ENCODE measurements at regions not wholly inside any gene's neighbourhood (a gene's known extent, or its start where the extent isn't known, plus 50 kb on each side); places are given as distances from the start of the nearest gene placed in this dataset.
A peak's percentile ranks its signal among the peaks of the same experiment; 100 is the strongest.
"Not testable (repeated sequence)": the region's sequence is repeated elsewhere in the genome, so short reads cannot be mapped to it uniquely, and the experiment has no call there.

DNA sequence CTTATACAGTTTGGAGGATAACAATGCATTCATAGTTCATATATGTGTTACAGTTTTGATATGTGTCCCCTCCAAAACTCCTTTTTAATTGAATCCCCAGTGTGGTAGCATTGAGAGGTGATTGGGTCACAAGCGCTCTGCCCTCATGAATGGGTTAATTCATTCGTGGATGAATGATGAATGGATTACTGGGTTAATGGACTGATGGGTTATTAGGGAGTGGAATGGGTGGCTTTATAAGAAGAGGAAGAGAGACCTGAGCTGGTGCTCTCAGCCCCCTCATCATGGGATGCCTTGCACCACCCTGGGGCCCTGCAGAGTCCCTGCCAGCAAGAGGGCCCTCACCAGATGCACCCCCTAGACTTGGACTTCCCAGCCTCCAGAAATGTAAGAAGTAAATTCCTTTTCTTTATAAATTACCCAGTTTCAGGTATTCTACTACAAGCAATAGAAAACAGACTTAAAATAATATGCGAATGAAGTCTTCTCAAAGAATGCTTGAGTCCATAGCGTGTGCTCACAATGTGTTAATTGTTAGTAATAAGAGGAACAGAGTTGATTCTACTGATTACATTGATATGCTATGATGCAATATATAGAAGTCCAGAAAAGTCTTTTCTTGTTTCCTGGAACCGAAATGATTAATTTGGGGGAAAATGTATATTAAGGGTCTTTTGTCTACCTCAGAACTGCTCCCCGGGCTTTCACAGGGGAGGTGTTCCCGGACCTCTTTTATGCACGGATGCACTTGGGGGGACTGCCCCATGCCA is 190.2 kb downstream of the ERCC6L2 start:
- WGBS (ENCODE audit: insufficient coverage, low lambda C conversion rate) = 90% methylated on average over 2 of the region's 8 CpGs
- Histone ChIP-seq H3K27me3 (ENCODE audit: control insufficient read depth, insufficient read depth, low read length) (no peaks in the 10 kb centered on the region), H3K4me3 (ENCODE audit: low read length) (no peak overlapping the region), H3K9me3 (ENCODE audit: control insufficient read depth, low read depth, low read length) (no peaks in the 10 kb centered on the region), H3K36me3 (ENCODE audit: control insufficient read depth, insufficient read depth, low read length) (no peaks in the 10 kb centered on the region), H3K27ac (ENCODE audit: low read length) (no peak overlapping the region), H3K4me1 (ENCODE audit: control insufficient read depth, insufficient read depth, low read length) (peaks cover 3% of the 10 kb centered on the region)
- DNase-seq = no peak

GRCh38 chr9:96064826-96065481 is 189.5 kb downstream of the ERCC6L2 start:
- H3K4me3 ChIP-seq (ENCODE audit: low read length) = no peak overlapping the region
- no peak for DNase-seq
- peaks cover 3% of the 10 kb centered on the region for H3K4me1 ChIP-seq (ENCODE audit: control insufficient read depth, insufficient read depth, low read length)
- no peak overlapping the region for H3K27ac ChIP-seq (ENCODE audit: low read length)
- H3K9me3 ChIP-seq (ENCODE audit: control insufficient read depth, low read depth, low read length) = no peaks in the 10 kb centered on the region
- no peaks in the 10 kb centered on the region for H3K36me3 ChIP-seq (ENCODE audit: control insufficient read depth, insufficient read depth, low read length)
- WGBS (ENCODE audit: insufficient coverage, low lambda C conversion rate) = 100% methylated on average over 2 of the region's 7 CpGs
- no peaks in the 10 kb centered on the region for H3K27me3 ChIP-seq (ENCODE audit: control insufficient read depth, insufficient read depth, low read length)

GRCh38 chr9:96062854-96063253 is 187.4 kb downstream of the ERCC6L2 start:
- WGBS (ENCODE audit: insufficient coverage, low lambda C conversion rate) = no CpG with 5 or more reads among the region's 3 CpGs
- Histone ChIP-seq H3K27me3 (ENCODE audit: control insufficient read depth, insufficient read depth, low read length) (no peaks in the 10 kb centered on the region), H3K4me3 (ENCODE audit: low read length) (no peak overlapping the region), H3K4me1 (ENCODE audit: control insufficient read depth, insufficient read depth, low read length) (peaks cover 3% of the 10 kb centered on the region), H3K9me3 (ENCODE audit: control insufficient read depth, low read depth, low read length) (no peaks in the 10 kb centered on the region), H3K36me3 (ENCODE audit: control insufficient read depth, insufficient read depth, low read length) (no peaks in the 10 kb centered on the region), H3K27ac (ENCODE audit: low read length) (no peak overlapping the region)
- no peak for DNase-seq

GRCh38 chr9:96062031-96062430 is 186.5 kb downstream of the ERCC6L2 start:
- Histone ChIP-seq H3K27me3 (ENCODE audit: control insufficient read depth, insufficient read depth, low read length) (no peaks in the 10 kb centered on the region), H3K4me1 (ENCODE audit: control insufficient read depth, insufficient read depth, low read length) (peaks cover 3% of the 10 kb centered on the region), H3K9me3 (ENCODE audit: control insufficient read depth, low read depth, low read length) (no peaks in the 10 kb centered on the region), H3K4me3 (ENCODE audit: low read length) (no peak overlapping the region), H3K27ac (ENCODE audit: low read length) (no peak overlapping the region), H3K36me3 (ENCODE audit: control insufficient read depth, insufficient read depth, low read length) (no peaks in the 10 kb centered on the region)
- no peak for DNase-seq
- 100% methylated on average over 1 of the region's 4 CpGs for WGBS (ENCODE audit: insufficient coverage, low lambda C conversion rate)

DNA sequence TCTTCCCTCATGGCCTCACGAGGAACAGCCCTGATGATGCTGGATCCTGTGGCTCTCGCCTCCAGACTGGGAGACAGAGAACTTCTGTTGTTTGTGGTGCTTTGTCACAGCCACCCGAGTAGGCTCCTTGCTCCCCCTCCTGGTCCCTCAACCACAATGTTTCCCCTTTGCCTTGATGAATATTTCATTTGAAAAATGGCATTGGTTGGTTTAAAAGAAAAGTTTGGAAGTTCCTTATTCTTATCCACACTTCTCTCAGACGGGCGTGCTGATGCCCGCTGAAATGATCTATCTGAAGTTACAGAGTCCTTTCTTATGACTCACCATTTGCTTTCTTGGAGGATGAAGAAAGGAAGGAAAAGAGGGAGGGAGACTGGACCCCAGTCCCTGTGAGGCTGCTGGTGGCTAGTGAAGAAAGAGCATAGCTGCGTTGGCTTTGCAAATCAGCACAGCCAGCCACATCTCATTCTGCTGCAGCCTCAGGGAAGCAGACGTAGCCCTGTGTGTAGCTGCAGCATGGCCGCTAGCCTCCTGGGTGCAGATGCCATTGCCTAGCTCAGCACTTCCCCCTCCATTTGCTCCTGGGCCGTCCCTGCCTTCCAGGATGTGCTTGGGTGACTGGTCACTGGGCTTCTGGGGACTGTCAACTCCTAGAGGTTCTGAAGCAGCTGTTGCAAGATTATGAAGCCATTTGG is 185.9 kb downstream of the ERCC6L2 start:
- no CpG with 5 or more reads among the region's 10 CpGs for WGBS (ENCODE audit: insufficient coverage, low lambda C conversion rate)

DNA sequence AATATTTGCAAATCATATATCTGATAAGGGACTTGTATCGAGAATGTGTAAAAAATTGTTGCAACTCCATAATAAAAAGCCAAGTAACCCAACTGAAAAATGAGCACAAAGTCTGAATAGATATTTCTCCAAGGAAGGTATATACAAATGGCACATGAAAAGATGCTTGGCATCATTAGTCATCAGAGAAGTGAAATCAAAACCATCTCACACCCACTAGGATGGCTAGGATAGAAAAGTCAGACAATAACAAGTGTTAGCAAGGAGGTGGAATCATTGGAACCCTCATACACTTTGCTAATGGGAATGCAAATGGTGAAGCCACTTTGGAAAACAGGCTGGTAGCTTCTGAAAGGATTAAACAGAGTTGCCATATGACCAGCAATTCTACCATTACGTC is 182.7 kb downstream of the ERCC6L2 start:
- H3K27me3 ChIP-seq (ENCODE audit: control insufficient read depth, insufficient read depth, low read length) = no peaks in the 10 kb centered on the region
- no peak overlapping the region for H3K4me3 ChIP-seq (ENCODE audit: low read length)
- DNase-seq = no peak
- H3K27ac ChIP-seq (ENCODE audit: low read length) = no peak overlapping the region
- H3K4me1 ChIP-seq (ENCODE audit: control insufficient read depth, insufficient read depth, low read length) = peaks cover 3% of the 10 kb centered on the region
- H3K9me3 ChIP-seq (ENCODE audit: control insufficient read depth, low read depth, low read length) = no peaks in the 10 kb centered on the region
- 100% methylated on average over 1 of the region's 2 CpGs for WGBS (ENCODE audit: insufficient coverage, low lambda C conversion rate)
- no peaks in the 10 kb centered on the region for H3K36me3 ChIP-seq (ENCODE audit: control insufficient read depth, insufficient read depth, low read length)

More for the DNA sequence above, 185.9 kb downstream of the ERCC6L2 start:
- Histone ChIP-seq H3K4me1 (ENCODE audit: control insufficient read depth, insufficient read depth, low read length) (peaks cover 3% of the 10 kb centered on the region), H3K9me3 (ENCODE audit: control insufficient read depth, low read depth, low read length) (no peaks in the 10 kb centered on the region), H3K36me3 (ENCODE audit: control insufficient read depth, insufficient read depth, low read length) (no peaks in the 10 kb centered on the region), H3K4me3 (ENCODE audit: low read length) (no peak overlapping the region), H3K27ac (ENCODE audit: low read length) (peak overlapping the region; percentile 18), H3K27me3 (ENCODE audit: control insufficient read depth, insufficient read depth, low read length) (no peaks in the 10 kb centered on the region)
- no peak for DNase-seq

DNA sequence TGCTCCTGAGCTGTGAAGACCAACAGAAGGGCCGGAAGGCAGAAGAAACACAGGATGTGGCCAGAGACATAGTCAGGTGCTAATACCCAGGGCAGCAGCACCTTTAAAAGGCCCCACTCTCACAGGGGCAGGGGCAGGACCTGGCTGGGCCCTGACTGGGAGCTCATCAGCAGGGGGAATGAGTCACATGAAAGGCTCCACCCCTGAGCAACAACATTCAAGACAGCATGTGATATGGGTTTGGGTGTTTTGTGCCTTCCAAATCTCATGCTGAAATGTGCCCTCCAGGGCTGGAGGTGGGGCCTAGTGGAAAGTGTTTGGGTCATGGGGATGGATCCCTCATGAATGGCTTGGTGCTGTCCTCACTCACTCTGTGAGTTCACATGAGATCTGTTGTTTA is 181.7 kb downstream of the ERCC6L2 start:
- H3K4me1 ChIP-seq (ENCODE audit: control insufficient read depth, insufficient read depth, low read length) = peaks cover 3% of the 10 kb centered on the region
- H3K9me3 ChIP-seq (ENCODE audit: control insufficient read depth, low read depth, low read length) = no peaks in the 10 kb centered on the region
- no peak overlapping the region for H3K4me3 ChIP-seq (ENCODE audit: low read length)
- no peak overlapping the region for H3K27ac ChIP-seq (ENCODE audit: low read length)
- DNase-seq = no peak
- H3K36me3 ChIP-seq (ENCODE audit: control insufficient read depth, insufficient read depth, low read length) = no peaks in the 10 kb centered on the region
- no peaks in the 10 kb centered on the region for H3K27me3 ChIP-seq (ENCODE audit: control insufficient read depth, insufficient read depth, low read length)
- WGBS (ENCODE audit: insufficient coverage, low lambda C conversion rate) = no CpG with 5 or more reads among the region's 1 CpG

- DNase-seq = no peak
- Histone ChIP-seq H3K27me3 (ENCODE audit: control insufficient read depth, insufficient read depth, low read length) (no peaks in the 10 kb centered on the region), H3K9me3 (ENCODE audit: control insufficient read depth, low read depth, low read length) (no peaks in the 10 kb centered on the region), H3K27ac (ENCODE audit: low read length) (peak overlapping the region; percentile 22), H3K4me1 (ENCODE audit: control insufficient read depth, insufficient read depth, low read length) (no peaks in the 10 kb centered on the region), H3K36me3 (ENCODE audit: control insufficient read depth, insufficient read depth, low read length) (no peaks in the 10 kb centered on the region), H3K4me3 (ENCODE audit: low read length) (no peak overlapping the region)
- WGBS (ENCODE audit: insufficient coverage, low lambda C conversion rate) = no CpG with 5 or more reads among the region's 5 CpGs
Measured at GRCh38 chr9:96056226-96056625, 180.7 kb downstream of the ERCC6L2 start.

DNA sequence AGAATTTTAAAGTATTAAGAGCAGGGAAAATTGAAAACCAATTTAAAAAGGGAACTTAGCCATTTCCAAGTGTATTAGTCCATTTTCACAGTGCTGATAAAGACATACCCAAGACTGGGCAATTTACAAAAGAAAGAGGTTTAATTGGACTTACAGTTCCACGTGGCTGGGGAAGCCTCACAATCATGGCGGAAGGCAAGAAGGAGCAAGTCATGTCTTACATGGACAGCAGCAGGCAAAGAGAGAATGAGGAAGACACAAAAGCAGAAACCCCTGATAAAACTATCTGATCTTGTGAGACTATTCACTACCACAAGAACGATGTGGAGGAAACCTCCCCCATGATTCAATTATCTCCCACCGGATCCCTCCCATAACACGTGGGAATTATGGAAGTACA is 178.8 kb downstream of the ERCC6L2 start:
- H3K27me3 ChIP-seq (ENCODE audit: control insufficient read depth, insufficient read depth, low read length) = not testable (repeated sequence)

DNA sequence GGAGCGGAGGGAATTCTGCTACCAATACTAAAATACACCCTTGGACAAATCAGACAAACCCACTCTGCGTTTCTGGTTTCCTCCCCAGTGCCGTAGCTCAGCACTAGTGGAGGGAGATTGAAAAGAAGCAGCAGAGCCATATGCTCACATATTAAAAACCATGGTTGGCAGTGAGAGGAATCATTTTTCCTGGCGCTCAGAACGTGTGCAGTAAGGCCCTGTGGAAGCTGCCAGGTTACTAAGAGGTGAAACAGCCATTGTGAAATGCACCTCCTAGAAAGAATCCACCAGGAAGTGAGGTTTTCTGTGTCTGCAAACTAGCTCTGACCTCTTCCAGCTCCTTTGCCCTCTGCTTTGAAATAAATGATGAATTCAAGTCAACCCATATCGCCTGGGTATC is 177.2 kb downstream of the ERCC6L2 start:
- no peak for DNase-seq
- H3K27ac ChIP-seq (ENCODE audit: low read length) = no peak overlapping the region
- no peaks in the 10 kb centered on the region for H3K36me3 ChIP-seq (ENCODE audit: control insufficient read depth, insufficient read depth, low read length)
- H3K27me3 ChIP-seq (ENCODE audit: control insufficient read depth, insufficient read depth, low read length) = peaks cover 4% of the 10 kb centered on the region
- H3K4me1 ChIP-seq (ENCODE audit: control insufficient read depth, insufficient read depth, low read length) = peaks cover 9% of the 10 kb centered on the region
- H3K9me3 ChIP-seq (ENCODE audit: control insufficient read depth, low read depth, low read length) = peaks cover 2% of the 10 kb centered on the region
- WGBS (ENCODE audit: insufficient coverage, low lambda C conversion rate) = no CpG with 5 or more reads among the region's 6 CpGs
- H3K4me3 ChIP-seq (ENCODE audit: low read length) = no peak overlapping the region

More for the DNA sequence above, 178.8 kb downstream of the ERCC6L2 start:
- no CpG with 5 or more reads among the region's 5 CpGs for WGBS (ENCODE audit: insufficient coverage, low lambda C conversion rate)
- DNase-seq; H3K9me3 ChIP-seq (ENCODE audit: control insufficient read depth, low read depth, low read length); H3K4me3 ChIP-seq (ENCODE audit: low read length); H3K4me1 ChIP-seq (ENCODE audit: control insufficient read depth, insufficient read depth, low read length); H3K27ac ChIP-seq (ENCODE audit: low read length); H3K36me3 ChIP-seq (ENCODE audit: control insufficient read depth, insufficient read depth, low read length): not testable (repeated sequence)

Measured in large intestine (tissue), 3 donors.